A673 (cell line): ENCODE measurements at regions not wholly inside any gene's neighbourhood (a gene's known extent, or its start where the extent isn't known, plus 50 kb on each side); places are given as distances from the start of the nearest gene placed in this dataset.
"Not testable (repeated sequence)": the region's sequence is repeated elsewhere in the genome, so short reads cannot be mapped to it uniquely, and the experiment has no call there.

Experiments used
- CTCF ChIP-seq: fragments of 300-800, 200-600 bp; sonication (generic); conservative IDR thresholded peaks from 2 replicates; pipeline ENCODE4 v1.5.1; 2017; ENCODE audit warnings: low read depth, mild to moderate bottlenecking, antibody characterized with exemption, low read length, moderate library complexity, mixed read lengths
- EZH2 ChIP-seq: fragments of 200-600 bp; sonication (generic); IDR thresholded peaks from 2 replicates; pipeline ENCODE4 v1.6.1; 2017; ENCODE audit warnings: borderline replicate concordance, low read depth, mild to moderate bottlenecking, mixed read lengths, antibody characterized with exemption, low read length; ENCODE audit not compliant: poor library complexity, severe bottlenecking

GRCh38 chr2:110336071-110336470, 123.7 kb upstream of the MTLN start:
- TF ChIP-seq CTCF, EZH2: not testable (repeated sequence)
